KBM-7 (cell line): ENCODE measurements at regions not wholly inside any gene's neighbourhood (a gene's known extent, or its start where the extent isn't known, plus 50 kb on each side); places are given as distances from the start of the nearest gene placed in this dataset.

Experiments used
- DNase-seq: peaks from one replicate; pipeline ENCODE4 v3.0.0-alpha.2; 2015
- in situ Hi-C: fragments of 300-500 bp; cut with MboI; formaldehyde crosslinking; loops from 2 replicates; pipeline ENCODE4 v1.14.3; 2020; ENCODE audit warnings: low sequenced_read_pairs, low pct_unique_long_range_greater_than_20kb, mixed read lengths

GRCh38 chr7:73976761-73977618 lies 51.0 kb upstream of the ELN start:
- no peak for DNase-seq
- in situ Hi-C loops, result no loop called here

GRCh38 chr7:73977619-73978618 lies 50.1 kb upstream of the ELN start:
- DNase-seq, result no peak
- in situ Hi-C loops, result no loop called here
